HG03064 (cell line): ENCODE measurements at regions not wholly inside any gene's neighbourhood (a gene's known extent, or its start where the extent isn't known, plus 50 kb on each side); places are given as distances from the start of the nearest gene placed in this dataset.
A peak's percentile ranks its signal among the peaks of the same experiment; 100 is the strongest.

ENCODE experiments used
- ATAC-seq: cut with Tn5 transposase; IDR thresholded peaks from one replicate; pipeline ENCODE4 v1.9.1; 2021; ENCODE audit warnings: low read depth; ENCODE audit not compliant: unreplicated experiment

DNA sequence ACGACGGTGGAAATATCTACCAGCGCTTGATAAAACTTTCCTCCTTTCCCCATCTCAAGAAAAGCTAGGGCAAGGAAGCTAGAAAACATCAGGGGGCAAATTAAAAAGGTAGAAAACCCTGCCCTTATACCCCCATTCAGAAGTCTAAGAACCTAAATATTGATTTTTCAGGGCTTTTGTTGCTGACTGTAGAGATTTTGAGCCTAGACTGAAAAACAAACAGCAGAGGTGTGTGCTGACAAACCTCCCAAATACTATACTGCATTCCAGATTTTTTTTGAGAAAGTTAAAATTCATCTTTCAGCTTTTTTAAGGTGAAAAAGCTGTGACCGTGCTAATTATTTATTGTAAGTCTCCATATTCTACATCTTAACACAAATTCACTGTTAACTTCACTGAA, 478.3 kb upstream of the SOX5 start:
- no peak for ATAC-seq

DNA sequence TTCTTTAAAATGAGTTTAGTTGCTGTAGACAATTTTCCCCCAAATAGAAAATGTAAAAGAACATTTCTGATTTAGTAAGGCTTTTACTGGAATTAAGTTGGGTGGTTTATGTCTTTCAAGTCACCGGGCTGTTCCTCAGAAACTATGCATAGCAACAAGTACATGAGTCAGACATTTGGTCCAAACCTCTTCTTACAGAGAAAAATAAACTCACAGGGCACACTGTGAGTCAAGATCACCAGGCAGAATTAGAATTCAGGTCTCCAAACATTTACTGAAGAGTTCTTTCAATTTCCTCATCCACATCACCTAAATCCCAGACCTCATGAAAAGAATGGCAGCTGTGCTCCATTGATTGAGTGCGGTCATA, 476.1 kb upstream of the SOX5 start:
- no peak for ATAC-seq

GRCh38 chr12:24424889-24425600, 475.6 kb upstream of the SOX5 start:
- no peak for ATAC-seq

GRCh38 chr12:24424376-24424775, 474.9 kb upstream of the SOX5 start:
- ATAC-seq = no peak

GRCh38 chr12:24423611-24424010, 474.1 kb upstream of the SOX5 start:
- ATAC-seq = no peak

GRCh38 chr12:24421759-24422158, 472.3 kb upstream of the SOX5 start:
- no peak for ATAC-seq

DNA sequence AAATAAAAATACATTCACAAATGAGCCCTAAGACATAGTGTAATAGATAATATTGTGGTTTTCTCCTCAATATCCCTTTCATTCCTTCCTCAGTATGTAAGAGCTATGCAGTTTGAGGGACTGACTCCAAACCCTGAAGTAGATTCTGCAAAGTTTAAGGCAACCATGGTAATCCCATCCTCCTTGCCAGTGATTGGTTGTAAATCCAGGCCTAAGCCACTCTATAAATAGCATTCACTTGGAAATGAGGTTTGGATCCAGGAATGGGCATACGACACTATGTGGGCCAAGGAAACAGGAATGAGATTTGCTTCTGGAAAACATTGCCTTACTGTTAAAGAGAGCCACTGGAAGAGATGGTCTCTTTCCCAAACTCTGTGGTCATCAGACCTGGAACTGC, 468.7 kb upstream of the SOX5 start:
- ATAC-seq = no peak

- ATAC-seq = no peak
These were observed 467.1 kb upstream of the SOX5 start for GRCh38 chr12:24416423-24417109.

- no peak for ATAC-seq
These were observed 466.5 kb upstream of the SOX5 start for GRCh38 chr12:24415934-24416333.

DNA sequence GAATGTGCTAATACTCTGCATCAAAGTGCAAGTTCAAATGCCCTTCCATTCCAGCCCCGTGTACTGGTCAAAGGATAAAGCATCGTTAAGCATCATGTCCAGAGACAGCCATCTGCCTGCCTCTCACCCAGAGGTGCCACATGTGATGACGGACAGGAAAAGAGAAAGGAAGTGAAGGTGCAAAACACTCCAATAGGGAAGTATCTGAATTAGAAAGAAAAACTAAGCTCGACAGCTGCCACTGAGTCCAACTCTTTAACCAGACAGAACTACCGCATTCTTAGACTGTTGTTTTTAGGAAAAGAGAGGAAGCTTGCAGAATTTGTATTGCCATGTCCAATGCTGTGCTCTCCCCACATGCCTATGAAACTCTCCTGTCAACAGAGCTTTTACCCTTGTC, 465.0 kb upstream of the SOX5 start:
- no peak for ATAC-seq

DNA sequence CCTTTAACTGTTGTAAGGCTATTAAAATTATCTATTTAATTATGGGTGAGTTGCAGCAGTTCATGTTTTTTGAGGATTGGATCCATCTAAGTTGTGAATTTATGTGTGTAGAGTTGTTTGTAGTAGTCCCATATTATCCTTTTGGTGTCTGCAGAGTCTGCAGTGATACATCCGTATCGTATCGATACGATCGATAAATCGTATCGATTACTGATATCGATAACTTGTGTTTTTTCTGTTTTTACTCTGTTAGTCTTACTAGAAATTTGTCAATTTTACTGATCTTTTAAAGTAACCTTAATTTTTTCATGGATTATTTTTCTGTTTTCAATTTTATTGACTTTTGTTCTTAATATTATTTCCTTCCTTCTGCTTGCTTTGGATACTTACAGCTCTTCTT, 462.5 kb upstream of the SOX5 start:
- no peak for ATAC-seq

GRCh38 chr12:24409868-24410267, 460.4 kb upstream of the SOX5 start:
- no peak for ATAC-seq

GRCh38 chr12:24408305-24408704, 458.8 kb upstream of the SOX5 start:
- ATAC-seq = no peak

DNA sequence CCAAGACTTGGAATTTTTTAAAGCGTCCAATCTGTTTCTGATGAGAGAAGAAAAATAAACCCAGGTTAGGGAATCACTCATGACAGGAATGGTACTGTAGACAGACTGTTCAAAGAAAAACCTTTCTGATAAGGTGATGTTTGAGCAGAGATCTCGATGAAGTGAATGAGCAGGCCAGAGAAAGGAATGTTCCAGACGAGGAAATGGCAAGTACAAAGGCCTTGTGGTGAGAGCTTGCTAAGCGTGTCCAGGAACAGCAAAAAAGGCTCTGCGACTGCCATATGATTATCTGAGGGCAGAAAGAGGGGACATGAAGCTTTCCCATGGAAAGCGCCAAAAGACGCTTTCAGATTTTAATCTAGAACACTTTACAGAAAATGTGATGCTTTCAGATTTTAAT, 458.4 kb upstream of the SOX5 start:
- ATAC-seq = no peak

DNA sequence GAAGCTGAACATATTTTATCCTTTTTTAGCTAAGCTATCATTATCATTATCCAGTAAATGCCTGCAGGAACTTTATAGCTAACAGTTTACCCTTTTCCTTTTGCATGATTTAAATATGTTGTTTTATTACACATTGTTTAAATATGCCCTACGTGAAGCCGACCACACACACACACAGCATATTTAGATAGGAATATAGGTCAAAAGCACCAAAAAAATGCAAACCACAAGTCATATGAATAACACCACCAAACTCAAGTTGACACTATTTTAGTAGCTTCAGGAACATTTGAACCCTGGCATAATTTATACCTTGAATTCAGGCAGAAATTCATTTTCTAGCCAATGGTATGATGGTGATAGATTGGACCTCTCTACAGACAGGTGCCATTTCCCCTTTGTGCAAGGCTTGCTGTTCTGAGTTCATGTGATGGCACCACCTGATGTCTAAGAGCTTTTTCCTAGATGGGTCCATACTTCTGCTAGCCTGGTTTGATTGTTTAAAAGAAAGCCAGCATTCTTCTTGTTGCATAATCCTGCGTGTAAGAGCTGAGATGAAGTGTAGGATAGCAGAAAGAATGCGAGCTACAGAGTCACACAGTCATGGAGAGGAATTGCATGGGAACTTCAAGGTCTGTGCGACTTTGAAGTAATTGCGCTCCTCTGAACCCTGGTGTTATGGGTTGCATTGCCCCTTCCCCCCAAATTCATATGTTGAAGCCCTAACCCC, 454.8 kb upstream of the SOX5 start:
- no peak for ATAC-seq

DNA sequence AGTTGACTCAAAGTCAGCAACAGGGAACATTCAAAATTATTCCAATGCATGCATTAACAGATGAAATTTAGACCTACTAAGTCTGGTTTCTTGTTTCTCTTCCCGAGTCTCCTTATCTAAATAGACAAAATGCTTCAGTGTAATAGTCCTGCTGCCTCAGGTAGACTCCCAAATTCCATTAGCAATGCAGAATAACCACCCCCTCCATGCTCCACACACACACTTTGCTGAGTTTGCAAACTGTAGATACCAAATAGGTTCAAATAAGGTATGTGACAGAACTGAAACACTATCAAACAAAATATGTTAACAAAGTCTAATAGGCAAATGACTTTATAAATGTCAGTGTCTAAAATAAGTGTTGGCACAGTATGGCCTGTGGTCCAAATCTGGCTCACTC, 451.1 kb upstream of the SOX5 start:
- ATAC-seq = no peak

DNA sequence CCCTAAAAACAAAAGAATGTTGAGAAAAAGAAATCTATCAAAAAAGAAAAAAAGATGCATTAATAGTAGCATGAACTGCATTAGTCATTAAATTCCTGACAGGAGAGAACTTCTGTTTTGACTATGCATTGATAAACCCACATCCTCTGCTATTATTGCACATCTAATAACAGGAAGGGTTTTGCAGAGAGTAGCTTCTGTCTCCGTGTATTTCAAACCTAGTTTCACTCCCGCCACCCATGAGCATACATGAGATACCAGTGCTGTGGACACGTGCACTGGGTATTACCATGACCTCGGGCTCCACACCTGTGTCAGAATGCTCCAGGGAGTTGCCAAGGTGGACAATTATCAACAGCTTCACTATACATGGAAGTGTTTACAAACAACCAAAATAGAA, 449.1 kb upstream of the SOX5 start:
- ATAC-seq = peak; percentile 76

- ATAC-seq = no peak
These were observed 446.8 kb upstream of the SOX5 start for GRCh38 chr12:24396224-24396623.

DNA sequence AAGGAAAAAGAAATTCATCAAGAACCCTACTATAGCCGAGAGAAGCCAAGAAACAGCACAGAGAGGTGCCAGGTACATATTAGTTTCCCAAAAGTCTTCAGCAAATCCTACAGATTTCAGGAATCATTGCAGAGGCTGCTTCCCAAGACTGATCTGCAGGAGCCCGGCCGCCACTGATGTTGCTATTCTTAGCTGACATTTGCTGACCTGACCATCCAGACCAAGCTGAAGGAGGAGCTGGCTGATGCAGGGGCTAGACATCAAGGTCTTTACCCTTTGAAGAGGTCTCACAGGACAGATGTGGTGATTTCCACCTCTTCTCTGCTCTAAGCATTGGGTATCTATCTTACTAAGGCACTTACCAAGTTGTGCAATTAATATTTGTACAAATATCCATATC, 444.8 kb upstream of the SOX5 start:
- ATAC-seq = no peak

DNA sequence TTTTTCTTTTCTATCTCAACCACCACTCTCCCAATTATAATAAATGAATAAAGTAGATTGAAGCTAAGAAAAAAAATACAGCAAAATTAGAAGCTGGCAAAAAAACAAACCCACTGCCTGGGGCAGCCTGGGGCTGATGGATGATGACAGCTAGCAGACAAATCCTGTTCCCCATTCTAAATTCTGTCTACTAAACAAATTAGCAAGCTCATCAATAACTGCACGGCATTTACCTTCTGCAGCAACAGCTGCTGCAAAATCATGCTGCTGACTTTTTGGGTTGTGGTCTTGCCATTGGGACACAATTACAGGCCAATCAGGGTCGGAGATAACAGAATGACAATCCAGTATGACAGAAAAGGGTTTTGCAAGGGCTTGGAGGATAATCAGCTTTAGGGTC, 443.6 kb upstream of the SOX5 start:
- no peak for ATAC-seq

GRCh38 chr12:24389394-24389793, 439.9 kb upstream of the SOX5 start:
- ATAC-seq = no peak

- no peak for ATAC-seq
These were observed 437.9 kb upstream of the SOX5 start for GRCh38 chr12:24387381-24387780.
